RWPE2 (cell line): ENCODE measurements at regions not wholly inside any gene's neighbourhood (a gene's known extent, or its start where the extent isn't known, plus 50 kb on each side); places are given as distances from the start of the nearest gene placed in this dataset.

ENCODE experiments used
- ATAC-seq: fragments of 200-7000 bp; cut with Tn5 transposase; 3 replicates; pipeline ENCODE4 v1.9.1; 2021; ENCODE audit warnings: low read depth
- DNase-seq: peaks from one replicate; pipeline ENCODE4 v3.0.0-alpha.2; 2020; ENCODE audit warnings: low spot score
- H3K27ac ChIP-seq: fragments of 450-650 bp; 2 replicates; pipeline ENCODE4 v1.5.1; 2017; ENCODE audit warnings: mild to moderate bottlenecking; ENCODE audit not compliant: poor library complexity, severe bottlenecking
- H3K27me3 ChIP-seq: fragments of 250-450 bp; sonication (Bioruptor Pico); 2 replicates; pipeline ENCODE4 v1.5.1; 2021; ENCODE audit warnings: mild to moderate bottlenecking, moderate library complexity; ENCODE audit not compliant: insufficient read depth, poor library complexity, severe bottlenecking
- H3K36me3 ChIP-seq: fragments of 250-450 bp; sonication (Bioruptor Pico); 2 replicates; pipeline ENCODE4 v1.5.1; 2020; ENCODE audit warnings: low read depth, mild to moderate bottlenecking, moderate library complexity
- H3K4me1 ChIP-seq: fragments of 250-450 bp; sonication (Bioruptor Pico); 2 replicates; pipeline ENCODE4 v1.5.1; 2021; ENCODE audit warnings: mild to moderate bottlenecking, moderate library complexity; ENCODE audit not compliant: insufficient read depth, poor library complexity, severe bottlenecking
- H3K4me3 ChIP-seq: fragments of 250-450 bp; sonication (Bioruptor Pico); 2 replicates; pipeline ENCODE4 v1.5.1; 2021; ENCODE audit warnings: mild to moderate bottlenecking, moderate library complexity; ENCODE audit not compliant: severe bottlenecking
- H3K9me3 ChIP-seq: fragments of 250-450 bp; sonication (Bioruptor Pico); 2 replicates; pipeline ENCODE4 v1.5.1; 2021; ENCODE audit warnings: mild to moderate bottlenecking, moderate library complexity; ENCODE audit not compliant: severe bottlenecking
- CTCF ChIP-seq: fragments of 450-650 bp; IDR thresholded peaks from one replicate; pipeline ENCODE4 v1.5.1; 2017; ENCODE audit warnings: mild to moderate bottlenecking, moderate library complexity; ENCODE audit not compliant: poor library complexity, severe bottlenecking

- no peak for DNase-seq
- Histone ChIP-seq H3K27me3 (no peaks in the 10 kb centered on the region), H3K4me3 (no peak overlapping the region), H3K9me3 (no peaks in the 10 kb centered on the region), H3K4me1 (peaks cover 9% of the 10 kb centered on the region), H3K36me3 (no peaks in the 10 kb centered on the region), H3K27ac (no peak overlapping the region)
- no peak for TF ChIP-seq CTCF
- ATAC-seq = no peak
Measured at GRCh38 chr13:31967155-31967554, 64.4 kb upstream of the FRY start.

GRCh38 chr13:31968473-31968872, 63.1 kb upstream of the FRY start:
- Histone ChIP-seq H3K27me3 (no peaks in the 10 kb centered on the region), H3K4me1 (peaks cover 9% of the 10 kb centered on the region), H3K36me3 (no peaks in the 10 kb centered on the region), H3K4me3 (no peak overlapping the region), H3K27ac (no peak overlapping the region), H3K9me3 (no peaks in the 10 kb centered on the region)
- DNase-seq (no peak), ATAC-seq (no peak)
- TF ChIP-seq CTCF = no peak

GRCh38 chr13:31970231-31970930, 61.2 kb upstream of the FRY start:
- no peak for DNase-seq
- H3K27ac ChIP-seq = peak overlapping the region; percentile 45

GRCh38 chr13:31972453-31972852, 59.1 kb upstream of the FRY start:
- Histone ChIP-seq H3K36me3 (no peaks in the 10 kb centered on the region), H3K27ac (no peak overlapping the region), H3K4me1 (peaks cover 9% of the 10 kb centered on the region), H3K4me3 (no peak overlapping the region), H3K9me3 (no peaks in the 10 kb centered on the region), H3K27me3 (no peaks in the 10 kb centered on the region)
- ATAC-seq = no peak
- no peak for DNase-seq
- no peak for TF ChIP-seq CTCF

More at GRCh38 chr13:31970231-31970930, 61.2 kb upstream of the FRY start:
- H3K36me3 ChIP-seq = no peaks in the 10 kb centered on the region
- no peaks in the 10 kb centered on the region for H3K9me3 ChIP-seq
- TF ChIP-seq CTCF = no peak
- peak; percentile 87 for ATAC-seq
- peaks cover 9% of the 10 kb centered on the region for H3K4me1 ChIP-seq
- H3K4me3 ChIP-seq = no peak overlapping the region
- no peaks in the 10 kb centered on the region for H3K27me3 ChIP-seq

GRCh38 chr13:31978021-31978420, 53.6 kb upstream of the FRY start:
- H3K9me3 ChIP-seq = no peaks in the 10 kb centered on the region
- no peaks in the 10 kb centered on the region for H3K36me3 ChIP-seq
- peaks cover 3% of the 10 kb centered on the region for H3K4me1 ChIP-seq
- no peak for DNase-seq
- H3K27me3 ChIP-seq = no peaks in the 10 kb centered on the region
- no peak for TF ChIP-seq CTCF
- no peak overlapping the region for H3K4me3 ChIP-seq
- no peak for ATAC-seq
- no peak overlapping the region for H3K27ac ChIP-seq
